Activated naive CD4-positive, alpha-beta T cell treated with anti-CD3 and anti-CD28 coated beads, Interleukin-2, amount 50 U/mL, for 72 hours (primary cell): ENCODE measurements at regions not wholly inside any gene's neighbourhood (a gene's known extent, or its start where the extent isn't known, plus 50 kb on each side); places are given as distances from the start of the nearest gene placed in this dataset.

ENCODE experiments used
- ATAC-seq, 2 donors: fragments of 150-1000 bp; cut with Tn5 transposase; 2 replicates each; pipeline ENCODE4 v1.10.0; 2021; ENCODE audit warnings: mild to moderate bottlenecking in 2 of 2, moderate library complexity in 2 of 2
- DNase-seq, 2 donors: peaks; one replicate each; pipeline ENCODE4 v3.0.0; 2021 to 2022; ENCODE audit warnings: low spot score in 2 of 2
- H3K27ac Mint-ChIP-seq, 2 donors: one replicate each; pipeline ENCODE4 v1.8.0; 2022; ENCODE audit warnings: mild to moderate bottlenecking in 2 of 2, mixed read lengths in 2 of 2
- H3K36me3 Mint-ChIP-seq, 2 donors: one replicate each; pipeline ENCODE4 v1.8.0; 2022; ENCODE audit warnings: mixed read lengths in 2 of 2
- H3K9me3 Mint-ChIP-seq, 2 donors: one replicate each; pipeline ENCODE4 v1.8.0; 2022; ENCODE audit warnings: mixed read lengths in 2 of 2

- no peak for ATAC-seq
Observed at GRCh38 chr11:15541079-15541478, 426.4 kb downstream of the INSC start.

GRCh38 chr11:15544353-15544752 is 429.6 kb downstream of the INSC start:
- Mint-ChIP-seq H3K27ac (no peak overlapping the region), H3K9me3 (no peaks in the 10 kb centered on the region), H3K36me3 (no peaks in the 10 kb centered on the region)
- DNase-seq (no peak), ATAC-seq (no peak)

More at GRCh38 chr11:15541079-15541478, 426.4 kb downstream of the INSC start:
- DNase-seq = no peak
- H3K9me3 Mint-ChIP-seq = no peaks in the 10 kb centered on the region
- H3K27ac Mint-ChIP-seq = no peak overlapping the region
- H3K36me3 Mint-ChIP-seq = no peaks in the 10 kb centered on the region

GRCh38 chr11:15547685-15548084 is 433.0 kb downstream of the INSC start:
- Mint-ChIP-seq H3K27ac (no peak overlapping the region), H3K9me3 (peaks cover 0 to 2% of the 10 kb centered on the region in 2 donors), H3K36me3 (no peaks in the 10 kb centered on the region)
- DNase-seq (no peak), ATAC-seq (no peak)

GRCh38 chr11:15551901-15552851 is 437.5 kb downstream of the INSC start:
- DNase-seq = no peak
- Mint-ChIP-seq H3K27ac (no peak overlapping the region), H3K9me3 (peaks cover 0 to 2% of the 10 kb centered on the region in 2 donors), H3K36me3 (no peaks in the 10 kb centered on the region)
- ATAC-seq = no peak

GRCh38 chr11:15555161-15555560 is 440.4 kb downstream of the INSC start:
- ATAC-seq = no peak
- Mint-ChIP-seq H3K27ac (no peak overlapping the region), H3K36me3 (no peaks in the 10 kb centered on the region), H3K9me3 (peaks cover 0 to 6% of the 10 kb centered on the region in 2 donors)
- DNase-seq = no peak

- no peaks in the 10 kb centered on the region for H3K36me3 Mint-ChIP-seq
- ATAC-seq (no peak), DNase-seq (no peak)
- no peak overlapping the region for H3K27ac Mint-ChIP-seq
- peaks cover 0 to 6% of the 10 kb centered on the region in 2 donors for H3K9me3 Mint-ChIP-seq
Observed at GRCh38 chr11:15557457-15558230, 442.9 kb downstream of the INSC start.

GRCh38 chr11:15558513-15559181 is 443.9 kb downstream of the INSC start:
- H3K9me3 Mint-ChIP-seq = peaks cover 0 to 6% of the 10 kb centered on the region in 2 donors
- ATAC-seq (no peak), DNase-seq (no peak)
- H3K27ac Mint-ChIP-seq = no peak overlapping the region
- H3K36me3 Mint-ChIP-seq = no peaks in the 10 kb centered on the region

GRCh38 chr11:15560689-15561467 is 446.2 kb downstream of the INSC start:
- Mint-ChIP-seq H3K36me3 (no peaks in the 10 kb centered on the region), H3K27ac (no peak overlapping the region), H3K9me3 (peaks cover 0 to 9% of the 10 kb centered on the region in 2 donors)
- no peak for ATAC-seq
- no peak for DNase-seq

- H3K27ac Mint-ChIP-seq = no peak overlapping the region
- H3K9me3 Mint-ChIP-seq = peaks cover 0 to 11% of the 10 kb centered on the region in 2 donors
- no peaks in the 10 kb centered on the region for H3K36me3 Mint-ChIP-seq
- DNase-seq (no peak), ATAC-seq (no peak)
Observed at GRCh38 chr11:15562230-15562629, 447.5 kb downstream of the INSC start.

- Mint-ChIP-seq H3K9me3 (peaks cover 0 to 12% of the 10 kb centered on the region in 2 donors), H3K27ac (no peak overlapping the region), H3K36me3 (no peaks in the 10 kb centered on the region)
- no peak for DNase-seq
- no peak for ATAC-seq
Observed at GRCh38 chr11:15563054-15563453, 448.3 kb downstream of the INSC start.

- Mint-ChIP-seq H3K27ac (no peak overlapping the region), H3K9me3 (peaks cover 0 to 6% of the 10 kb centered on the region in 2 donors), H3K36me3 (no peaks in the 10 kb centered on the region)
- DNase-seq (no peak), ATAC-seq (no peak)
Observed at GRCh38 chr11:15565880-15566279, 451.2 kb downstream of the INSC start.

- H3K9me3 Mint-ChIP-seq = peaks cover 0 to 10% of the 10 kb centered on the region in 2 donors
- DNase-seq = no peak
Observed at GRCh38 chr11:15568440-15568839, 453.7 kb downstream of the INSC start.

GRCh38 chr11:15569305-15570025 is 454.7 kb downstream of the INSC start:
- no peak overlapping the region for H3K27ac Mint-ChIP-seq
- ATAC-seq (no peak), DNase-seq (no peak)
- H3K36me3 Mint-ChIP-seq = no peaks in the 10 kb centered on the region
- peaks cover 2 to 10% of the 10 kb centered on the region in 2 donors for H3K9me3 Mint-ChIP-seq

More at GRCh38 chr11:15568440-15568839, 453.7 kb downstream of the INSC start:
- H3K27ac Mint-ChIP-seq = no peak overlapping the region
- H3K36me3 Mint-ChIP-seq = no peaks in the 10 kb centered on the region
- no peak for ATAC-seq

GRCh38 chr11:15575409-15575808 is 460.7 kb downstream of the INSC start:
- Mint-ChIP-seq H3K27ac (no peak overlapping the region), H3K36me3 (no peaks in the 10 kb centered on the region), H3K9me3 (peaks cover 4 to 5% of the 10 kb centered on the region in 2 donors)
- ATAC-seq (no peak), DNase-seq (no peak)

GRCh38 chr11:15576769-15577168 is 462.0 kb downstream of the INSC start:
- no peak for DNase-seq
- Mint-ChIP-seq H3K9me3 (peaks cover 4 to 5% of the 10 kb centered on the region in 2 donors), H3K27ac (no peak overlapping the region), H3K36me3 (no peaks in the 10 kb centered on the region)
- no peak for ATAC-seq
